WTC11 (cell line): ENCODE measurements at regions not wholly inside any gene's neighbourhood (a gene's known extent, or its start where the extent isn't known, plus 50 kb on each side); places are given as distances from the start of the nearest gene placed in this dataset.

Source experiments
- ATAC-seq: fragments of 200-7000 bp; cut with Tn5 transposase; 2 replicates; pipeline ENCODE4 v1.10.0; 2021; ENCODE audit warnings: mild to moderate bottlenecking, moderate library complexity
- CTCF ChIA-PET: fragments of 300-600 bp; sonication (Branson Sonifier 250); formaldehyde crosslinking; loops from one replicate; lab custom pipeline; 2021; ENCODE audit warnings: antibody characterized with exemption; lab: Charles Lee
- POLR2A ChIA-PET: fragments of 350-600 bp; sonication (Branson Sonifier 250); formaldehyde crosslinking; loops from one replicate; lab custom pipeline; 2021; ENCODE audit warnings: antibody characterized with exemption; lab: Charles Lee
- DNase-seq: peaks from one replicate; pipeline ENCODE4 v3.0.0; 2021; ENCODE audit warnings: low spot score
- H3K27ac Mint-ChIP-seq: 2 replicates; pipeline ENCODE4 v1.8.0; 2021; ENCODE audit warnings: mixed read lengths
- H3K27me3 Mint-ChIP-seq: 2 replicates; pipeline ENCODE4 v1.8.0; 2021; ENCODE audit warnings: low read depth, mild to moderate bottlenecking, moderate library complexity, mixed read lengths
- H3K36me3 Mint-ChIP-seq: 2 replicates; pipeline ENCODE4 v1.8.0; 2021; ENCODE audit warnings: mixed read lengths
- H3K4me1 Mint-ChIP-seq: 2 replicates; pipeline ENCODE4 v1.8.0; 2022; ENCODE audit warnings: mixed read lengths
- H3K4me3 Mint-ChIP-seq: 2 replicates; pipeline ENCODE4 v1.8.0; 2021; ENCODE audit warnings: mild to moderate bottlenecking, moderate library complexity, mixed read lengths
- H3K9me3 Mint-ChIP-seq: 2 replicates; pipeline ENCODE4 v1.8.0; 2021; ENCODE audit warnings: mixed read lengths
- ATF1 ChIP-seq: sonication (generic); formaldehyde crosslinking; IDR thresholded peaks from 2 replicates; pipeline ENCODE4 v1.8.1; 2023; ENCODE audit warnings: mild to moderate bottlenecking, moderate library complexity, missing genetic modification reagents
- CTCF ChIP-seq: fragments of 200-600 bp; IDR thresholded peaks from 2 replicates; pipeline ENCODE4 v1.8.0; 2022; ENCODE audit warnings: antibody characterized with exemption
- E2F5 ChIP-seq: sonication (generic); formaldehyde crosslinking; IDR thresholded peaks from 2 replicates; pipeline ENCODE4 v1.8.1; 2022; ENCODE audit warnings: mild to moderate bottlenecking, moderate library complexity, missing genetic modification reagents
- EMX1 ChIP-seq: fragments of 250-450 bp; sonication (Bioruptor Pico); IDR thresholded peaks from 2 replicates; pipeline ENCODE4 v1.8.0; 2021; ENCODE audit warnings: mild to moderate bottlenecking
- ETV6 ChIP-seq: sonication (generic); formaldehyde crosslinking; IDR thresholded peaks from 2 replicates; pipeline ENCODE4 v1.8.1; 2022; ENCODE audit warnings: mild to moderate bottlenecking, missing genetic modification reagents
- FOXP4 ChIP-seq: sonication (generic); formaldehyde crosslinking; IDR thresholded peaks from 2 replicates; pipeline ENCODE4 v1.8.0; 2022; ENCODE audit warnings: mild to moderate bottlenecking, missing genetic modification reagents
- GABPB1 ChIP-seq: sonication (generic); formaldehyde crosslinking; IDR thresholded peaks from 2 replicates; pipeline ENCODE4 v1.8.1; 2023; ENCODE audit warnings: mild to moderate bottlenecking, missing genetic modification reagents
- HMGXB4 ChIP-seq: sonication (generic); formaldehyde crosslinking; IDR thresholded peaks from 2 replicates; pipeline ENCODE4 v1.8.1; 2023; ENCODE audit warnings: mild to moderate bottlenecking, moderate library complexity, missing genetic modification reagents
- IRF1 ChIP-seq: sonication (generic); formaldehyde crosslinking; IDR thresholded peaks from 2 replicates; pipeline ENCODE4 v1.8.0; 2023; ENCODE audit warnings: missing genetic modification reagents
- JAZF1 ChIP-seq: fragments of 250-450 bp; sonication (Bioruptor Pico); IDR thresholded peaks from 2 replicates; pipeline ENCODE4 v1.9.0; 2021; ENCODE audit warnings: moderate library complexity, mild to moderate bottlenecking, inconsistent platforms
- KAT7 ChIP-seq: sonication (generic); formaldehyde crosslinking; IDR thresholded peaks from 2 replicates; pipeline ENCODE4 v1.8.1; 2023; ENCODE audit warnings: missing genetic modification reagents, mild to moderate bottlenecking, borderline replicate concordance
- NFE2L1 ChIP-seq: sonication (generic); formaldehyde crosslinking; IDR thresholded peaks from 2 replicates; pipeline ENCODE4 v1.8.1; 2023; ENCODE audit warnings: missing genetic modification reagents
- NR2C2 ChIP-seq: sonication (generic); formaldehyde crosslinking; IDR thresholded peaks from 2 replicates; pipeline ENCODE4 v1.8.0; 2022; ENCODE audit warnings: mild to moderate bottlenecking, missing genetic modification reagents
- PRDM15 ChIP-seq: sonication (generic); formaldehyde crosslinking; IDR thresholded peaks from 2 replicates; pipeline ENCODE4 v1.8.0; 2022; ENCODE audit warnings: missing genetic modification reagents
- RORB ChIP-seq: fragments of 250-450 bp; sonication (Bioruptor Pico); IDR thresholded peaks from 2 replicates; pipeline ENCODE4 v1.9.0; 2021; ENCODE audit warnings: mild to moderate bottlenecking
- TCF7 ChIP-seq: sonication (generic); formaldehyde crosslinking; IDR thresholded peaks from 2 replicates; pipeline ENCODE4 v1.8.0; 2022; ENCODE audit warnings: mild to moderate bottlenecking, low read depth, missing genetic modification reagents, moderate library complexity
- TP53 ChIP-seq: sonication (generic); formaldehyde crosslinking; IDR thresholded peaks from 2 replicates; pipeline ENCODE4 v1.8.1; 2023; ENCODE audit warnings: mild to moderate bottlenecking, missing genetic modification reagents
- ZNF219 ChIP-seq: sonication (generic); formaldehyde crosslinking; IDR thresholded peaks from 2 replicates; pipeline ENCODE4 v1.8.0; 2023; ENCODE audit warnings: missing genetic modification reagents, mild to moderate bottlenecking, borderline replicate concordance
- ZNF263 ChIP-seq: sonication (generic); formaldehyde crosslinking; IDR thresholded peaks from 2 replicates; pipeline ENCODE4 v1.8.1; 2022; ENCODE audit warnings: low read depth, mild to moderate bottlenecking, moderate library complexity, missing genetic modification reagents
- ZNF281 ChIP-seq: sonication (generic); formaldehyde crosslinking; IDR thresholded peaks from 2 replicates; pipeline ENCODE4 v1.8.0; 2023; ENCODE audit warnings: mild to moderate bottlenecking, missing genetic modification reagents
- ZNF416 ChIP-seq: fragments of 250-450 bp; sonication (Bioruptor Pico); IDR thresholded peaks from 2 replicates; pipeline ENCODE4 v1.9.0; 2021; ENCODE audit warnings: mild to moderate bottlenecking, inconsistent platforms

- ChIA-PET CTCF (no interaction called here), POLR2A (no interaction called here)
- ATAC-seq (peak; percentile 44), DNase-seq (no peak)
- Mint-ChIP-seq H3K36me3 (peaks cover 6% of the 10 kb centered on the region; the same call in 1 of the 2 replicates), H3K4me3 (peak overlapping the region; percentile 89), H3K4me1 (peaks cover 42% of the 10 kb centered on the region), H3K27me3 (no peaks in the 10 kb centered on the region), H3K9me3 (peaks cover 5% of the 10 kb centered on the region), H3K27ac (no peak overlapping the region)
- no peak for TF ChIP-seq EMX1 (CRISPR knock-in tag)
- no peak for TF ChIP-seq TP53 (CRISPR knock-in tag)
- no peak for TF ChIP-seq NFE2L1
- TF ChIP-seq ZNF263 (CRISPR knock-in tag), result no peak
- TF ChIP-seq HMGXB4, result no peak
- no peak for TF ChIP-seq TCF7 (CRISPR knock-in tag)
- TF ChIP-seq NR2C2 (CRISPR knock-in tag), result no peak
- no peak for TF ChIP-seq ZNF281
- no peak for TF ChIP-seq FOXP4 (CRISPR knock-in tag)
- no peak for TF ChIP-seq ETV6 (CRISPR knock-in tag)
- no peak for TF ChIP-seq KAT7 (CRISPR knock-in tag)
- TF ChIP-seq JAZF1, result no peak
Measured at GRCh38 chr2:153405196-153405595, 73.4 kb downstream of the RPRM start.

GRCh38 chr2:153404792-153405191, 73.8 kb downstream of the RPRM start:
- CTCF ChIA-PET, result no interaction called here
- no peak for DNase-seq
- H3K4me1 Mint-ChIP-seq, result peaks cover 40% of the 10 kb centered on the region
- no peak for TF ChIP-seq ATF1 (CRISPR knock-in tag)
- no peak for TF ChIP-seq E2F5 (CRISPR knock-in tag)
- TF ChIP-seq RORB (CRISPR knock-in tag), result no peak
- no peak for TF ChIP-seq ZNF219 (CRISPR knock-in tag)
- no peak for TF ChIP-seq ZNF416 (CRISPR knock-in tag)
- no peak for TF ChIP-seq CTCF
- TF ChIP-seq GABPB1 (CRISPR knock-in tag), result no peak
- no peak for TF ChIP-seq PRDM15 (CRISPR knock-in tag)
- TF ChIP-seq IRF1, result no peak
- no peak for TF ChIP-seq FOXP4 (CRISPR knock-in tag)
- TF ChIP-seq NR2C2 (CRISPR knock-in tag), result no peak

More at GRCh38 chr2:153404792-153405191, 73.8 kb downstream of the RPRM start:
- ATAC-seq, result peak; percentile 77
- H3K27me3 Mint-ChIP-seq, result no peaks in the 10 kb centered on the region
- peaks cover 6% of the 10 kb centered on the region for H3K9me3 Mint-ChIP-seq
- POLR2A ChIA-PET, result no interaction called here
- H3K36me3 Mint-ChIP-seq, result peaks cover 6% of the 10 kb centered on the region; the same call in 1 of the 2 replicates
- no peak overlapping the region for H3K27ac Mint-ChIP-seq
- peak overlapping the region; percentile 89 for H3K4me3 Mint-ChIP-seq
